Mammary epithelial cell (primary cell): ENCODE measurements at regions not wholly inside any gene's neighbourhood (a gene's known extent, or its start where the extent isn't known, plus 50 kb on each side); places are given as distances from the start of the nearest gene placed in this dataset.

ENCODE experiments used
- EZH2 ChIP-seq: IDR thresholded peaks from 2 replicates; pipeline ENCODE4 v1.6.1; 2012; ENCODE audit warnings: low read length, inconsistent platforms, borderline replicate concordance
- TF ChIP-seq, protein P1 (sequence below), 2 donors: IDR thresholded peaks in 1 of 2; conservative IDR thresholded peaks in 1 of 2; 2 replicates each; pipeline ENCODE4 v1.5.1; 2011 to 2012; ENCODE audit warnings: inconsistent platforms in 2 of 2, low read length in 2 of 2, mild to moderate bottlenecking in 2 of 2, control low read depth in 1 of 2, low read depth in 1 of 2; ENCODE audit not compliant: insufficient read depth in 1 of 2; ENCODE audit errors: extremely low read depth in 1 of 2

DNA sequence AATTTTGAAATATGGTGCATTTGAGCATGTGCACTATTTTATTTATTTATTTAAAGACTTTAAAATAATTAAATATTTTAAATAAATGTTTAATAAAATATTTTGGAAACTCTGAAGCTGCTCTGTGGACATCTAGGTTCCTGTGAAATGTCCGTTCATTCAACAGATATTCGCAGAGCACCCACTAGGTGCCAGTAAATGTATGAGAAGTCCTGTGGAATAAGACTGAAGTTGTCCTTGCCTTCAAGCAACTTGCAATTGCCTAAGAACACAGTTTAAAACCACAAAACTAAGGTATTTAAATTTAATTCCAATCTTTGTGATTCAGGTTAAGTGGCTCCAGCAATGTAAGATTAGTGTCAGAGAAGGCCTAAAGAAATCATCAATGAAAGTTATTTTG lies 306.7 kb downstream of the GBA3 start:
- TF ChIP-seq, protein P1, sequence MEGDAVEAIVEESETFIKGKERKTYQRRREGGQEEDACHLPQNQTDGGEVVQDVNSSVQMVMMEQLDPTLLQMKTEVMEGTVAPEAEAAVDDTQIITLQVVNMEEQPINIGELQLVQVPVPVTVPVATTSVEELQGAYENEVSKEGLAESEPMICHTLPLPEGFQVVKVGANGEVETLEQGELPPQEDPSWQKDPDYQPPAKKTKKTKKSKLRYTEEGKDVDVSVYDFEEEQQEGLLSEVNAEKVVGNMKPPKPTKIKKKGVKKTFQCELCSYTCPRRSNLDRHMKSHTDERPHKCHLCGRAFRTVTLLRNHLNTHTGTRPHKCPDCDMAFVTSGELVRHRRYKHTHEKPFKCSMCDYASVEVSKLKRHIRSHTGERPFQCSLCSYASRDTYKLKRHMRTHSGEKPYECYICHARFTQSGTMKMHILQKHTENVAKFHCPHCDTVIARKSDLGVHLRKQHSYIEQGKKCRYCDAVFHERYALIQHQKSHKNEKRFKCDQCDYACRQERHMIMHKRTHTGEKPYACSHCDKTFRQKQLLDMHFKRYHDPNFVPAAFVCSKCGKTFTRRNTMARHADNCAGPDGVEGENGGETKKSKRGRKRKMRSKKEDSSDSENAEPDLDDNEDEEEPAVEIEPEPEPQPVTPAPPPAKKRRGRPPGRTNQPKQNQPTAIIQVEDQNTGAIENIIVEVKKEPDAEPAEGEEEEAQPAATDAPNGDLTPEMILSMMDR (conservative IDR thresholded peaks at IDR 0.05 in 1 of 2, IDR thresholded peaks at IDR 0.05 in 1 of 2; ENCODE audit: extremely low read depth in 1 of 2, insufficient read depth in 1 of 2, low read depth in 1 of 2, low read length in 2 of 2) = no peak
- no peak for TF ChIP-seq EZH2
